ENCODE measurements at regions not wholly inside any gene's neighbourhood (a gene's known extent, or its start where the extent isn't known, plus 50 kb on each side); places are given as distances from the start of the nearest gene placed in this dataset.

DNA sequence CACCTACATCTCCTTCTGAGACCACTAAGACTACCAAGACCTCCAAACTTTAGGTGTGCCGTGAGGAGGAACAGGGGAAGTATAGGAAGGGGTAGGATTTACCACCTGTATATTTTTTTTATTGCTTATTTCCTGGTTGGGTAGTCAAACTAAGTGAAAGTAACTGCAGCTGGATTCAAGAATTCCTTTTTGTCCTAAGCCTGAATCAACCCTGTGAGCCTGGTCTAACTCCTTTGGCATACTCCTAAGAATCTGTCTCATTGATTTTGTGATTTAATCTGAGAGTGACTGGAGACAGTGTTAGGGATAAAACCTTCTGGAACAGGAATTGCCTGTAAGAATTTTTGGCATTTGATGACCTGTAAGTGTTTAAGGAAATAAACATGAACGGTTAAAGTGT is 523.5 kb upstream of the MIR17HG start:
- H3K9me3 ChIP-seq (ENCODE audit: control insufficient read depth in 4 of 4, low read length in 3 of 4): no peaks in the 10 kb centered on the region
- DNase-seq (ENCODE audit: low spot score): no peak
- no peak overlapping the region for H3K9ac ChIP-seq (ENCODE audit: low read depth in 1 of 2, low read length in 2 of 2)
- TF ChIP-seq, protein P1, sequence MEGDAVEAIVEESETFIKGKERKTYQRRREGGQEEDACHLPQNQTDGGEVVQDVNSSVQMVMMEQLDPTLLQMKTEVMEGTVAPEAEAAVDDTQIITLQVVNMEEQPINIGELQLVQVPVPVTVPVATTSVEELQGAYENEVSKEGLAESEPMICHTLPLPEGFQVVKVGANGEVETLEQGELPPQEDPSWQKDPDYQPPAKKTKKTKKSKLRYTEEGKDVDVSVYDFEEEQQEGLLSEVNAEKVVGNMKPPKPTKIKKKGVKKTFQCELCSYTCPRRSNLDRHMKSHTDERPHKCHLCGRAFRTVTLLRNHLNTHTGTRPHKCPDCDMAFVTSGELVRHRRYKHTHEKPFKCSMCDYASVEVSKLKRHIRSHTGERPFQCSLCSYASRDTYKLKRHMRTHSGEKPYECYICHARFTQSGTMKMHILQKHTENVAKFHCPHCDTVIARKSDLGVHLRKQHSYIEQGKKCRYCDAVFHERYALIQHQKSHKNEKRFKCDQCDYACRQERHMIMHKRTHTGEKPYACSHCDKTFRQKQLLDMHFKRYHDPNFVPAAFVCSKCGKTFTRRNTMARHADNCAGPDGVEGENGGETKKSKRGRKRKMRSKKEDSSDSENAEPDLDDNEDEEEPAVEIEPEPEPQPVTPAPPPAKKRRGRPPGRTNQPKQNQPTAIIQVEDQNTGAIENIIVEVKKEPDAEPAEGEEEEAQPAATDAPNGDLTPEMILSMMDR (IDR thresholded peaks at IDR 0.05; ENCODE audit: low read depth, low read length, missing input control): no peak
- TF ChIP-seq HNF4A (conservative IDR thresholded peaks at IDR 0.05) (no peak), NR2F2 (IDR thresholded peaks at IDR 0.05) (no peak), FOXA1 (IDR thresholded peaks at IDR 0.05) (no peak)
- TF ChIP-seq, protein P2, sequence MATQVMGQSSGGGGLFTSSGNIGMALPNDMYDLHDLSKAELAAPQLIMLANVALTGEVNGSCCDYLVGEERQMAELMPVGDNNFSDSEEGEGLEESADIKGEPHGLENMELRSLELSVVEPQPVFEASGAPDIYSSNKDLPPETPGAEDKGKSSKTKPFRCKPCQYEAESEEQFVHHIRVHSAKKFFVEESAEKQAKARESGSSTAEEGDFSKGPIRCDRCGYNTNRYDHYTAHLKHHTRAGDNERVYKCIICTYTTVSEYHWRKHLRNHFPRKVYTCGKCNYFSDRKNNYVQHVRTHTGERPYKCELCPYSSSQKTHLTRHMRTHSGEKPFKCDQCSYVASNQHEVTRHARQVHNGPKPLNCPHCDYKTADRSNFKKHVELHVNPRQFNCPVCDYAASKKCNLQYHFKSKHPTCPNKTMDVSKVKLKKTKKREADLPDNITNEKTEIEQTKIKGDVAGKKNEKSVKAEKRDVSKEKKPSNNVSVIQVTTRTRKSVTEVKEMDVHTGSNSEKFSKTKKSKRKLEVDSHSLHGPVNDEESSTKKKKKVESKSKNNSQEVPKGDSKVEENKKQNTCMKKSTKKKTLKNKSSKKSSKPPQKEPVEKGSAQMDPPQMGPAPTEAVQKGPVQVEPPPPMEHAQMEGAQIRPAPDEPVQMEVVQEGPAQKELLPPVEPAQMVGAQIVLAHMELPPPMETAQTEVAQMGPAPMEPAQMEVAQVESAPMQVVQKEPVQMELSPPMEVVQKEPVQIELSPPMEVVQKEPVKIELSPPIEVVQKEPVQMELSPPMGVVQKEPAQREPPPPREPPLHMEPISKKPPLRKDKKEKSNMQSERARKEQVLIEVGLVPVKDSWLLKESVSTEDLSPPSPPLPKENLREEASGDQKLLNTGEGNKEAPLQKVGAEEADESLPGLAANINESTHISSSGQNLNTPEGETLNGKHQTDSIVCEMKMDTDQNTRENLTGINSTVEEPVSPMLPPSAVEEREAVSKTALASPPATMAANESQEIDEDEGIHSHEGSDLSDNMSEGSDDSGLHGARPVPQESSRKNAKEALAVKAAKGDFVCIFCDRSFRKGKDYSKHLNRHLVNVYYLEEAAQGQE (IDR thresholded peaks at IDR 0.05): no peak
- H3K27me3 ChIP-seq (ENCODE audit: control insufficient read depth in 4 of 4, insufficient read depth in 4 of 4, low read length in 3 of 4): peaks cover 0 to 3% (median 0%) of the 10 kb centered on the region in 4 donors
- WGBS: 60% methylated on average over 2 of the region's 2 CpGs
- no peaks in the 10 kb centered on the region for H3K4me1 ChIP-seq (ENCODE audit: control insufficient read depth in 4 of 4, insufficient read depth in 4 of 4, low read length in 3 of 4)
- H3K36me3 ChIP-seq (ENCODE audit: control insufficient read depth in 4 of 4, insufficient read depth in 3 of 4, low read depth in 1 of 4, low read length in 3 of 4): no peaks in the 10 kb centered on the region
- no peak overlapping the region for H3K27ac ChIP-seq (ENCODE audit: low read depth in 1 of 2, low read length in 2 of 2)
- no peak overlapping the region for H3K4me3 ChIP-seq (ENCODE audit: low read depth in 1 of 3, low read length in 3 of 3)

DNA sequence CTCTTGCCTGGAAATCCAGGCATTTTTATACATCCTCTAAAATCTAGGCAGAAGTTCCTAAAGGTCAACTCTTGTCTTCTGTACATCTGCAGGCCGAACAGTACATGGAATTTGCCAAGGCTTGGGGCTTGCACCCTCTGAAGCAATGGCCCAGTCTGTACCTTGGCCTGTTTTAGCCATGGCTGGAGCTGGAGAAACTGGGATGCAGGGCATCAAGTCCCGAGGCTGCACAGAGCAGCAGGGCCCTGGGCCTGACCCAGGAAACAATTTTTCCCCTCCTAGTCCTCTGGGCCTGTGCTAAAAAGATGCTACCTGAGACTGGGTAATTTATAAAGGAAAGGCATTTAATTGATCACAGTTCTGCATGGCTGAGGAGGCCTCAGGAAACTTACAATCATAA is 520.8 kb upstream of the MIR17HG start:
- Histone ChIP-seq H3K9me3 (ENCODE audit: control insufficient read depth in 4 of 4, low read length in 3 of 4) (no peaks in the 10 kb centered on the region), H3K36me3 (ENCODE audit: control insufficient read depth in 4 of 4, insufficient read depth in 3 of 4, low read depth in 1 of 4, low read length in 3 of 4) (no peaks in the 10 kb centered on the region), H3K9ac (ENCODE audit: low read depth in 1 of 2, low read length in 2 of 2) (no peak overlapping the region), H3K27ac (ENCODE audit: low read depth in 1 of 2, low read length in 2 of 2) (no peak overlapping the region), H3K4me3 (ENCODE audit: low read depth in 1 of 3, low read length in 3 of 3) (no peak overlapping the region), H3K27me3 (ENCODE audit: control insufficient read depth in 4 of 4, insufficient read depth in 4 of 4, low read length in 3 of 4) (peaks cover 0 to 3% (median 0%) of the 10 kb centered on the region in 4 donors), H3K4me1 (ENCODE audit: control insufficient read depth in 4 of 4, insufficient read depth in 4 of 4, low read length in 3 of 4) (no peaks in the 10 kb centered on the region)
- WGBS: 79% methylated on average over 2 of the region's 2 CpGs
- TF ChIP-seq, protein P3, sequence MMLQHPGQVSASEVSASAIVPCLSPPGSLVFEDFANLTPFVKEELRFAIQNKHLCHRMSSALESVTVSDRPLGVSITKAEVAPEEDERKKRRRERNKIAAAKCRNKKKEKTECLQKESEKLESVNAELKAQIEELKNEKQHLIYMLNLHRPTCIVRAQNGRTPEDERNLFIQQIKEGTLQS (IDR thresholded peaks at IDR 0.05): no peak
- TF ChIP-seq GABPA (IDR thresholded peaks at IDR 0.05 in 1 of 2, conservative IDR thresholded peaks at IDR 0.05 in 1 of 2) (no peak), NR2F2 (IDR thresholded peaks at IDR 0.05) (no peak), JUND (IDR thresholded peaks at IDR 0.05) (no peak), HNF4A (conservative IDR thresholded peaks at IDR 0.05) (no peak), EGR1 (IDR thresholded peaks at IDR 0.05; ENCODE audit: low read depth in 2 of 2) (no peak)
- TF ChIP-seq, protein P4, sequence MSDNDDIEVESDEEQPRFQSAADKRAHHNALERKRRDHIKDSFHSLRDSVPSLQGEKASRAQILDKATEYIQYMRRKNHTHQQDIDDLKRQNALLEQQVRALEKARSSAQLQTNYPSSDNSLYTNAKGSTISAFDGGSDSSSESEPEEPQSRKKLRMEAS (IDR thresholded peaks at IDR 0.05): no peak
- TF ChIP-seq, protein P1 (IDR thresholded peaks at IDR 0.05; ENCODE audit: low read depth, low read length, missing input control): no peak
- no peak for DNase-seq (ENCODE audit: low spot score)

Measured in liver (tissue), 8 donors.